Inflammatory macrophage (primary cell): ENCODE measurements at regions not wholly inside any gene's neighbourhood (a gene's known extent, or its start where the extent isn't known, plus 50 kb on each side); places are given as distances from the start of the nearest gene placed in this dataset.
"Not testable (repeated sequence)": the region's sequence is repeated elsewhere in the genome, so short reads cannot be mapped to it uniquely, and the experiment has no call there.

Experiments used
- DNase-seq, 2 donors: peaks; one replicate each; pipeline ENCODE4 v3.0.0-alpha.2; 2020 to 2022

- no peak for DNase-seq
Observed at GRCh38 chr3:153979418-153980251, 141.6 kb upstream of the ARHGEF26 start.

GRCh38 chr3:153980252-153980590 lies 141.0 kb upstream of the ARHGEF26 start:
- no peak for DNase-seq

- not testable (repeated sequence) for DNase-seq
Observed at GRCh38 chr3:153997364-153997763, 123.8 kb upstream of the ARHGEF26 start.

- no peak for DNase-seq
Observed at GRCh38 chr3:154003649-154004048, 117.5 kb upstream of the ARHGEF26 start.

- no peak for DNase-seq
Observed at GRCh38 chr3:154011036-154011435, 110.2 kb upstream of the ARHGEF26 start.

- DNase-seq: no peak
Observed at GRCh38 chr3:154013736-154014135, 107.5 kb upstream of the ARHGEF26 start.

DNA sequence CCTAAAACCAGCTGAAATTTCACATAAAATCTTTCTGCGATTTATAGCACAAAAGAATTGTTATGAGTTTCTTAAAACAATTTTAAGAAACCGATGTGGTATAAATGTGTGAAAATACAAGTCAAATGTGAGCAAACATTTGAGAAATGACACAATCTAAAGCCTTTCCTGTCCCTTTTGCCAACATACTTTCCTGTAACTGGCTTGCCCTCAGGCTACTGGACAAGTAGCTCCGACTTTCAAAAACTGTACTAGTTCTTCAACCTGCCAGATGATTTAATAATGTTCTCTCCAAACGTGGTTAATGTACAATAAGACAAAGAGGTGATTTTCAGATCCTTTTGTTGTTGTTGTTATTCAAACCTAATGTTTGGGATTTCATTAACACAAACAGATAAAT lies 105.9 kb upstream of the ARHGEF26 start:
- no peak for DNase-seq

DNA sequence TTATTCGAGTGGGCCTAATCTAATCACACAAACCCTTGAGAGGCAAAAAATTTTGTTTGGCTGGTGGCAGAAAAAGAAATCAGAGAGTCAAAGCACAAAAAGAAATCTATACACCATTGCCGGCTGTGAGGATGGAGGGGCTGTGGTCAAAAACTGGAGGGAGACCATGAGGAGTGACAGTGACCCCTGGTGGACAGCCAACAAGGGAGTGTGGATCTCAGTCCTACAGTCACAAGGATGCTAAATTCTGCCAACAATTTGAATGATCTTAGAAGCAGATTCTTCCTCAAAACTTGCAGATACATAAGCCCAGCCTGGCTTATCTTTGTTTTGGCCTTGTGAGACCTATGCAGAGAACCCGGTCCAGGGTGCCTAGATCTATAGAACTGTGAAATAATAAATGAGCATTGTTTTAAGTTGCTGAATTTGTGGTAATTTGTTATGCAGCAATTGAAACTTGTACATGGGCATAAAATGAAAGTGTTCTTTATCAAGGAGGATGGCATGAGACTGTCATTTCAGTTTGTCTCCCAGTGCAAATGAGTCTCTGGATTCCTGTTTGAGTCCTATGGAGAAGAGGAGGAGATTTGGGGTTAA lies 103.0 kb upstream of the ARHGEF26 start:
- peak in 1 of 2 donors; percentile 9 for DNase-seq

DNA sequence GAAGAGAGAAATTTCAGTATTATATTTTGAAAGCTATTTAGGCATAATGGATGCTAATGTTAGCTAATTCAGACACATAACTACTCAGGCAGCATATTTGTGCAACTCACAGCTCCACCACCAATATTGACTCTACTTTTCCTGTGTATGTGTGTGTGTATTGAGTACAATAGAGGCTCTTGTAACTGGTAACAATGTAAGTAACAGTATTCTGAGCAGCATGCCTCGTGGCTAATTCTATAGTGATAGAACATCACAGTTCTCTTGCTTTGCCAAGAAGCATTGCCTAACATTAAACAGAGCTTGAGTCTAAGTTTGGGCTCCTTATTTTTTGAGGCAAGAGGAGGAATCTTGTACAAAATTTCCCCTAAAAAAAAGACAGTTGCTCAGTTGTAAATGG lies 98.6 kb upstream of the ARHGEF26 start:
- DNase-seq: no peak

- DNase-seq: no peak
Observed at GRCh38 chr3:154023148-154023547, 98.0 kb upstream of the ARHGEF26 start.

GRCh38 chr3:154025007-154025406 lies 96.2 kb upstream of the ARHGEF26 start:
- DNase-seq: no peak

GRCh38 chr3:154029926-154030325 lies 91.3 kb upstream of the ARHGEF26 start:
- no peak for DNase-seq

- DNase-seq: no peak
Observed at GRCh38 chr3:154034797-154035330, 86.3 kb upstream of the ARHGEF26 start.

DNA sequence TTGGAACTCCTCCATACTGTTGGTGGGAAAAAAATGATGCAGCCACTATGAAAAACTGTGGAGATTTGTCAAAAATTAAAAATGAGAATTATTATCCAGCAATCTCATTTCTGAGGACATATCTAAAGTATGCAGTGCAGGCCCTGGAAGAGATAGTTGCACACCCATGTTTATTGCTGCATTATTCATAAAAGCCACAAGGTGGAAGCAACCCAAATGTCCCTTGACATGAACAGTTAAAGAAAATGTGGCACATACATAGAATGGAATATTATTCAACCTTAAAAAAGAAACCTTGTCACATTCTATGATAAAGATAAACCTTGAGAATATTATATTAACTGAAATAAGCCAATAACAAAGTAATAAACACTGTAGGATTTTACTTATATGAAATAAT lies 80.9 kb upstream of the ARHGEF26 start:
- peak; percentile 5 to 11 for DNase-seq

DNA sequence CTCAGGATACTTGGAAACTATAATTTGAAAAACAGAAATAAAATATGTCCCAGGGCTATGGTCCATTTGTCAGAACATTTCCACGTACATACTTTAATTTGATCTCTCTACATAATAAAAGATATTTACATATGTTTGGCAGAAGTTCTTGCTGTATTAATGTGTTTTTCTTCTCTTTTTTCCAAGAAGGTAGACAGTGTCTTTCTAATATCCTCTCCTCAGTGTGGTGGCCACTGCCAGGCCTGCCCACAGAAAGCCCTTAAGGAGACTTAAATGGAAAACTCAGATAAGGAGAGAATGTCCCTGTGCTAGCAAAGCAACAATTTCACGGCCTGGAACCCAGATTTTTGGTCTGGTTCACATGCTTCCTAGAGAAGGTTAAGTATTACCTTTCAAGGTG lies 76.5 kb upstream of the ARHGEF26 start:
- no peak for DNase-seq

DNA sequence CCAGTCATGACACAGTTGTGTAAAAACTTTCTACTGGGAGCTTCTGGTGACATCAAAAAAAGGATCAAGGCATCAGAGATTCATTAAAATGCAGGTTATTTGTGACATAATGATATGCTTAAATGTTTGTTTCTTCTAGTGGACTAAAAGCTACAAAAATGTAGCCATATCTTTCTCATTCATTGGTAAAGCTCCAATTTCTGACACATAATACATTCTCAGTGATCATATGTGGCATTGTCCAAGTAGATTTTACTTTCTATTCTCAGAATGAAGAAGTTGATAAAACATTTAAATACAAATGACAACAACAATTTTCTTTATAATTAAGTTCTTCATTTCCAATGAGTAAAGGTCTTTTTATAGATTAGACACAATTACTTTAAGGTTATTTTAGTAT lies 71.0 kb upstream of the ARHGEF26 start:
- no peak for DNase-seq

DNA sequence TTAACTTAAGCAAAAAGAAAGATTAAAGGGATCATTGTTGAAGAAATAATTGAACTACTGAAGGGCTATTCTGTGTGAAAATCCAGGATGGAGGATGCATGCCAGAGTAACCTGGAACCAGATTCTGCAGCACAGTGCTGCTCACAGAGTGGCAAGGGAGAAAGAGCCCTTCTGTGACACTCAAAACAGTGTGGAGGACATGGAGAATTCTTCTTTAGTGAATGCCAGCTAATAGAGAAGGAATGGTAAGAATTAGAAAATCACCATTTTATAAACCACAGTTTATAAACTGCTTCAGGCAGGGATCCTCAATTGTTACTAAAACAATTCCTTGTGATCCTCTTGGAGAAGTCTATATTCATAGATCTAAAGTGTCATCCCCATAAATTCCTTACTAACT lies 70.4 kb upstream of the ARHGEF26 start:
- DNase-seq: no peak

GRCh38 chr3:154059833-154060232 lies 61.4 kb upstream of the ARHGEF26 start:
- no peak for DNase-seq

GRCh38 chr3:154060238-154061000 lies 60.8 kb upstream of the ARHGEF26 start:
- DNase-seq: no peak

- no peak for DNase-seq
Observed at GRCh38 chr3:154061001-154061370, 60.2 kb upstream of the ARHGEF26 start.

- DNase-seq: no peak
Observed at GRCh38 chr3:154062513-154062912, 58.7 kb upstream of the ARHGEF26 start.

- DNase-seq: peak; percentile 5 to 10
Observed at GRCh38 chr3:154071146-154071545, 50.0 kb upstream of the ARHGEF26 start.
